HepG2 (cell line): ENCODE measurements at regions not wholly inside any gene's neighbourhood (a gene's known extent, or its start where the extent isn't known, plus 50 kb on each side); places are given as distances from the start of the nearest gene placed in this dataset.

Source experiments
- AGO2 ChIP-seq: fragments of 200-400 bp; formaldehyde crosslinking; optimal IDR thresholded peaks from 2 replicates; pipeline ENCODE3; 2017; ENCODE audit warnings: mild to moderate bottlenecking, low read depth, low read length, moderate library complexity
- ATAD3A ChIP-seq: sonication (generic); formaldehyde crosslinking; IDR thresholded peaks from 2 replicates; pipeline ENCODE4 v1.4.0; 2020; ENCODE audit warnings: missing genetic modification reagents
- ESRRA ChIP-seq: sonication (generic); formaldehyde crosslinking; IDR thresholded peaks from 2 replicates; pipeline ENCODE4 v1.5.1; 2020; ENCODE audit warnings: mild to moderate bottlenecking, low read depth, missing genetic modification reagents
- FOXM1 ChIP-seq: sonication (generic); formaldehyde crosslinking; IDR thresholded peaks from 2 replicates; pipeline ENCODE4 v1.5.0; 2020; ENCODE audit warnings: missing genetic modification reagents
- FOXP1 ChIP-seq, 2 experiments: fragments of 450-650 bp in 1 of 2; IDR thresholded peaks; 2 replicates each; pipeline ENCODE4 v1.6.1; 2017 to 2018; ENCODE audit warnings: antibody characterized with exemption in 1 of 2
- HMG20A ChIP-seq: IDR thresholded peaks from 2 replicates; pipeline ENCODE4 v1.6.1; 2016; ENCODE audit warnings: borderline replicate concordance
- LCORL ChIP-seq, 2 experiments: fragments of 450-650 bp in 1 of 2; sonication (generic) in 1 of 2; formaldehyde crosslinking in 1 of 2; IDR thresholded peaks; 2 replicates each; pipeline versions ENCODE4 v1.5.0 to v1.6.1; 2017 to 2020; ENCODE audit warnings: antibody characterized with exemption in 1 of 2, missing genetic modification reagents in 1 of 2
- MTF1 ChIP-seq: sonication (generic); formaldehyde crosslinking; IDR thresholded peaks from 2 replicates; pipeline ENCODE4 v1.5.0; 2020; ENCODE audit warnings: missing genetic modification reagents
- SMYD3 ChIP-seq: sonication (generic); formaldehyde crosslinking; IDR thresholded peaks from 2 replicates; pipeline ENCODE4 v1.8.1; 2023; ENCODE audit warnings: mild to moderate bottlenecking, missing genetic modification reagents
- TCF12 ChIP-seq, 2 experiments: fragments of 450-650 bp in 1 of 2; sonication (generic) in 1 of 2; formaldehyde crosslinking in 1 of 2; IDR thresholded peaks; 2 replicates each; pipeline versions ENCODE4 v1.6.1 to v1.8.0; 2017 to 2022; ENCODE audit warnings: antibody characterized with exemption in 1 of 2, mild to moderate bottlenecking in 1 of 2, missing genetic modification reagents in 1 of 2, moderate library complexity in 1 of 2
- ZFX ChIP-seq: sonication (generic); formaldehyde crosslinking; IDR thresholded peaks from 2 replicates; pipeline ENCODE4 v1.4.0; 2020; ENCODE audit warnings: mild to moderate bottlenecking, low read depth, missing genetic modification reagents, moderate library complexity
- ZFY ChIP-seq: sonication (generic); formaldehyde crosslinking; IDR thresholded peaks from 2 replicates; pipeline ENCODE4 v1.4.0; 2020; ENCODE audit warnings: missing genetic modification reagents
- ZNF124 ChIP-seq: sonication (generic); formaldehyde crosslinking; IDR thresholded peaks from 2 replicates; pipeline ENCODE4 v1.4.0; 2020; ENCODE audit warnings: missing genetic modification reagents
- ZNF331 ChIP-seq: sonication (generic); formaldehyde crosslinking; IDR thresholded peaks from 2 replicates; pipeline ENCODE4 v1.4.0; 2020; ENCODE audit warnings: missing genetic modification reagents
- ZNF557 ChIP-seq: sonication (generic); formaldehyde crosslinking; IDR thresholded peaks from 2 replicates; pipeline ENCODE4 v1.4.0; 2020; ENCODE audit warnings: missing genetic modification reagents
- TF ChIP-seq, protein P1 (sequence below): sonication (generic); formaldehyde crosslinking; IDR thresholded peaks from 2 replicates; pipeline ENCODE4 v1.4.0; 2020; ENCODE audit warnings: mild to moderate bottlenecking, missing genetic modification reagents
- TF ChIP-seq, protein P2 (sequence below): conservative IDR thresholded peaks from 2 replicates; pipeline ENCODE4 v1.6.1; 2018; ENCODE audit warnings: missing genetic modification reagents
- TF ChIP-seq, protein P3 (sequence below), 2 experiments: fragments of 450-650 bp in 1 of 2; sonication (generic) in 1 of 2; formaldehyde crosslinking in 1 of 2; IDR thresholded peaks; 2 replicates each; pipeline versions ENCODE4 v1.6.1 to v1.8.0; 2016 to 2022; ENCODE audit warnings: antibody characterized with exemption in 1 of 2, mild to moderate bottlenecking in 1 of 2, missing genetic modification reagents in 1 of 2

DNA sequence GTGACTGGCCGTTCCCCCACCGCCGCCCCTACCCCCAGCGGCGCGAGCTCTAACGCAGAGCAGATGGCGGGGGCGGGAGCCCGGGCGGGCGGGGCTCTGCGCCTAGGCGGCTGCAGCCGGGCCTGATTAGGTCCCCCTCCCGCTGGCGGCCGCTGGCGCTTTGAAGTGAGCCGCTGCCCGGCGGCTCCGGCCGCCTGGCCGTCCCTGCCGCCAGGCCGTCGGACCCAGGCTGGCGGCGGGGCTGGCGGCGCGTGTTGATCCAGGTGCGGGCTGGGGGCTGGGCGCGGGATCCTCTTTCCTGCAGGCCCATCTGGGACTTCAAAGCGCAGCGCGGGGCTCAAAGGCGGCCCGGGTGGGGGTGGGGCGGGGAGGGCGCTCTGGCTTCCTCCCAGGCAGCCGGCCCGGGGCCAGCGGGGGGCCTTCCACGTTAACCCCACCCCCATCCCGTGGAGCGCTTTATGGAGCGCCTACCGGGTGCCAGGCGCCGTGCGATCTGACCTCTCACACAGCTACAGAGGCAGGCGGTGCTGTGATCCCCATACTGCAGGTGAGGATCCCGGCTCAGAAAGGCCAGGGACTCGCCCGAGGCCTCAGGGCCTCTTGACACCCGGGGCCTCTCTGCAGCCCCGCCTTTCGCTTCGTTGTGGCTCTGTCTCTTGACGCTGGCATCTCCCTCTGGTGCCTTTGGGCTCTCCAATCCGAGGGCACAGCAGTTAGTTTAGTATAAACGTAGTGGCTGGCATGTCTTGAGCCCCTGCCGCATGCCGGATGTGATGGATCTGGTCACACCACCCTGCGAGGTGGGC is 80.0 kb upstream of the NKD1 start (continued):
- TF ChIP-seq, protein P1, sequence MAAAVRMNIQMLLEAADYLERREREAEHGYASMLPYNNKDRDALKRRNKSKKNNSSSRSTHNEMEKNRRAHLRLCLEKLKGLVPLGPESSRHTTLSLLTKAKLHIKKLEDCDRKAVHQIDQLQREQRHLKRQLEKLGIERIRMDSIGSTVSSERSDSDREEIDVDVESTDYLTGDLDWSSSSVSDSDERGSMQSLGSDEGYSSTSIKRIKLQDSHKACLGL (CRISPR knock-in tag): peak; percentile 79
- no peak for TF ChIP-seq LCORL (IDR thresholded peaks at IDR 0.05)
- TF ChIP-seq LCORL (CRISPR knock-in tag; IDR thresholded peaks at IDR 0.05): peak; percentile 70; the same call in 1 of the 2 replicates
- TF ChIP-seq FOXM1: no peak
- no peak for TF ChIP-seq ATAD3A (CRISPR knock-in tag)
- 0 out of 2 replicates have a peak, but pooled peaks have one; percentile 69 for TF ChIP-seq SMYD3 (CRISPR knock-in tag)
- TF ChIP-seq, protein P2, sequence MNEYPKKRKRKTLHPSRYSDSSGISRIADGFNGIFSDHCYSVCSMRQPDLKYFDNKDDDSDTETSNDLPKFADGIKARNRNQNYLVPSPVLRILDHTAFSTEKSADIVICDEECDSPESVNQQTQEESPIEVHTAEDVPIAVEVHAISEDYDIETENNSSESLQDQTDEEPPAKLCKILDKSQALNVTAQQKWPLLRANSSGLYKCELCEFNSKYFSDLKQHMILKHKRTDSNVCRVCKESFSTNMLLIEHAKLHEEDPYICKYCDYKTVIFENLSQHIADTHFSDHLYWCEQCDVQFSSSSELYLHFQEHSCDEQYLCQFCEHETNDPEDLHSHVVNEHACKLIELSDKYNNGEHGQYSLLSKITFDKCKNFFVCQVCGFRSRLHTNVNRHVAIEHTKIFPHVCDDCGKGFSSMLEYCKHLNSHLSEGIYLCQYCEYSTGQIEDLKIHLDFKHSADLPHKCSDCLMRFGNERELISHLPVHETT (CRISPR knock-in tag): peak; percentile 95
- TF ChIP-seq ZFY (CRISPR knock-in tag): peak; percentile 86
- TF ChIP-seq ESRRA (CRISPR knock-in tag): peak; percentile 65; the same call in 1 of the 2 replicates
- TF ChIP-seq FOXP1 (IDR thresholded peaks at IDR 0.05): no peak
- TF ChIP-seq FOXP1 (CRISPR knock-in tag; IDR thresholded peaks at IDR 0.05): peak; percentile 62; the same call in 1 of the 2 replicates
- TF ChIP-seq ZFX (CRISPR knock-in tag): peak; percentile 92
- peak; percentile 19; the same call in 1 of the 2 replicates for TF ChIP-seq MTF1
- TF ChIP-seq ZNF124: 0 out of 2 replicates have a peak, but pooled peaks have one; percentile 17
- TF ChIP-seq ZNF557 (CRISPR knock-in tag): no peak
- TF ChIP-seq TCF12 (IDR thresholded peaks at IDR 0.05): no peak
- TF ChIP-seq TCF12 (CRISPR knock-in tag; IDR thresholded peaks at IDR 0.05): peak; percentile 100
- peak; percentile 78 for TF ChIP-seq ZNF331 (CRISPR knock-in tag)
- peak; percentile 89 for TF ChIP-seq HMG20A
- TF ChIP-seq AGO2: peak; percentile 64
- TF ChIP-seq, protein P3, sequence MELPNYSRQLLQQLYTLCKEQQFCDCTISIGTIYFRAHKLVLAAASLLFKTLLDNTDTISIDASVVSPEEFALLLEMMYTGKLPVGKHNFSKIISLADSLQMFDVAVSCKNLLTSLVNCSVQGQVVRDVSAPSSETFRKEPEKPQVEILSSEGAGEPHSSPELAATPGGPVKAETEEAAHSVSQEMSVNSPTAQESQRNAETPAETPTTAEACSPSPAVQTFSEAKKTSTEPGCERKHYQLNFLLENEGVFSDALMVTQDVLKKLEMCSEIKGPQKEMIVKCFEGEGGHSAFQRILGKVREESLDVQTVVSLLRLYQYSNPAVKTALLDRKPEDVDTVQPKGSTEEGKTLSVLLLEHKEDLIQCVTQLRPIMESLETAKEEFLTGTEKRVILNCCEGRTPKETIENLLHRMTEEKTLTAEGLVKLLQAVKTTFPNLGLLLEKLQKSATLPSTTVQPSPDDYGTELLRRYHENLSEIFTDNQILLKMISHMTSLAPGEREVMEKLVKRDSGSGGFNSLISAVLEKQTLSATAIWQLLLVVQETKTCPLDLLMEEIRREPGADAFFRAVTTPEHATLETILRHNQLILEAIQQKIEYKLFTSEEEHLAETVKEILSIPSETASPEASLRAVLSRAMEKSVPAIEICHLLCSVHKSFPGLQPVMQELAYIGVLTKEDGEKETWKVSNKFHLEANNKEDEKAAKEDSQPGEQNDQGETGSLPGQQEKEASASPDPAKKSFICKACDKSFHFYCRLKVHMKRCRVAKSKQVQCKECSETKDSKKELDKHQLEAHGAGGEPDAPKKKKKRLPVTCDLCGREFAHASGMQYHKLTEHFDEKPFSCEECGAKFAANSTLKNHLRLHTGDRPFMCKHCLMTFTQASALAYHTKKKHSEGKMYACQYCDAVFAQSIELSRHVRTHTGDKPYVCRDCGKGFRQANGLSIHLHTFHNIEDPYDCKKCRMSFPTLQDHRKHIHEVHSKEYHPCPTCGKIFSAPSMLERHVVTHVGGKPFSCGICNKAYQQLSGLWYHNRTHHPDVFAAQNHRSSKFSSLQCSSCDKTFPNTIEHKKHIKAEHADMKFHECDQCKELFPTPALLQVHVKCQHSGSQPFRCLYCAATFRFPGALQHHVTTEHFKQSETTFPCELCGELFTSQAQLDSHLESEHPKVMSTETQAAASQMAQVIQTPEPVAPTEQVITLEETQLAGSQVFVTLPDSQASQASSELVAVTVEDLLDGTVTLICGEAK (IDR thresholded peaks at IDR 0.05): no peak
- TF ChIP-seq, protein P3 (CRISPR knock-in tag; IDR thresholded peaks at IDR 0.05): peak; percentile 70
